SK-N-SH (cell line): ENCODE measurements at regions not wholly inside any gene's neighbourhood (a gene's known extent, or its start where the extent isn't known, plus 50 kb on each side); places are given as distances from the start of the nearest gene placed in this dataset.

Experiments used
- CTCF ChIA-PET: fragments of 300-600, 350-600 bp; formaldehyde crosslinking; extraction: SDS; loops from one replicate; lab custom pipeline; 2021; lab: Yijun Ruan, JAX
- POLR2A ChIA-PET: fragments of 350-600 bp; sonication (Branson Sonifier 250); formaldehyde crosslinking; extraction: SDS; loops from one replicate; lab custom pipeline; 2020; ENCODE audit warnings: antibody characterized with exemption, inconsistent platforms; lab: Yijun Ruan, JAX
- DNase-seq: peaks from one replicate; pipeline ENCODE4 v3.0.0; 2012
- H2AFZ ChIP-seq: fragments of 200-600 bp; sonication (generic); 2 replicates; pipeline ENCODE4 v1.8.1; 2016; ENCODE audit warnings: antibody characterized with exemption, mild to moderate bottlenecking, low read depth
- H3F3A ChIP-seq: fragments of 200-600 bp; sonication (generic); replicated peaks from 2 replicates; pipeline ENCODE3; 2016; ENCODE audit warnings: antibody characterized with exemption, mild to moderate bottlenecking; ENCODE audit not compliant: insufficient read depth
- H3K27ac ChIP-seq, 2 experiments: fragments of 200-500 bp in 1 of 2; fragments of 200-600 bp in 1 of 2; sonication (Bioruptor generic) in 1 of 2; sonication (generic), shearing (Covaris generic) in 1 of 2; 2 replicates each; pipeline versions ENCODE4 v1.5.1 to v1.6.1; 2014 to 2016; ENCODE audit warnings: low read depth in 2 of 2, inconsistent platforms in 1 of 2, low read length in 1 of 2, mild to moderate bottlenecking in 1 of 2, mixed read lengths in 1 of 2
- H3K27me3 ChIP-seq: fragments of 200-600 bp; sonication (generic), shearing (Covaris generic); 2 replicates; pipeline ENCODE4 v1.6.1; 2016; ENCODE audit warnings: mixed run types; ENCODE audit not compliant: insufficient read depth
- H3K36me3 ChIP-seq, 2 experiments: fragments of 200-500 bp in 1 of 2; fragments of 200-600 bp in 1 of 2; sonication (Bioruptor generic) in 1 of 2; sonication (generic) in 1 of 2; replicated peaks in 1 of 2; 2 replicates each; pipeline versions ENCODE3 to v1.5.1; 2014 to 2016; ENCODE audit warnings: low read length in 1 of 2, mild to moderate bottlenecking in 1 of 2; ENCODE audit not compliant: insufficient read depth in 2 of 2, control insufficient read depth in 1 of 2
- H3K4me1 ChIP-seq, 2 experiments: fragments of 200-500 bp in 1 of 2; fragments of 200-600 bp in 1 of 2; sonication (Bioruptor generic) in 1 of 2; sonication (generic), shearing (Covaris generic) in 1 of 2; 2 replicates each; pipeline versions ENCODE4 v1.5.1 to v1.6.1; 2014 to 2016; ENCODE audit warnings: low read depth in 1 of 2, low read length in 1 of 2, mixed run types in 1 of 2; ENCODE audit not compliant: insufficient read depth in 2 of 2, control insufficient read depth in 1 of 2
- H3K4me2 ChIP-seq: fragments of 200-600 bp; sonication (generic), shearing (Covaris generic); 2 replicates; pipeline ENCODE4 v1.6.1; 2017; ENCODE audit warnings: mixed run types
- H3K4me3 ChIP-seq, 2 experiments: fragments of 200-500 bp in 1 of 2; fragments of 200-600 bp in 1 of 2; sonication (Bioruptor generic) in 1 of 2; sonication (generic), shearing (Covaris generic) in 1 of 2; 2 replicates each; pipeline versions ENCODE4 v1.5.1 to v1.8.1; 2014 to 2016; ENCODE audit warnings: low read depth in 2 of 2, inconsistent platforms in 1 of 2, low read length in 1 of 2, mild to moderate bottlenecking in 1 of 2, mixed read lengths in 1 of 2, moderate library complexity in 1 of 2
- H3K79me2 ChIP-seq: fragments of 200-600 bp; sonication (generic); 2 replicates; pipeline ENCODE4 v1.8.1; 2017; ENCODE audit warnings: mild to moderate bottlenecking; ENCODE audit not compliant: insufficient read depth
- H3K9ac ChIP-seq: fragments of 200-600 bp; sonication (generic); 2 replicates; pipeline ENCODE4 v1.6.1; 2017; ENCODE audit warnings: mixed run types
- H3K9me2 ChIP-seq: fragments of 200-600 bp; sonication (generic); 2 replicates; pipeline ENCODE4 v1.6.1; 2017; ENCODE audit warnings: mixed run types
- H3K9me3 ChIP-seq: fragments of 200-600 bp; sonication (generic); 2 replicates; pipeline ENCODE4 v1.6.1; 2017; ENCODE audit warnings: mixed run types, mild to moderate bottlenecking, moderate library complexity
- H4K20me1 ChIP-seq: fragments of 200-600 bp; sonication (generic); 2 replicates; pipeline ENCODE4 v1.6.1; 2017; ENCODE audit warnings: mild to moderate bottlenecking, mixed run types; ENCODE audit not compliant: insufficient read depth
- ELF1 ChIP-seq: IDR thresholded peaks from 2 replicates; pipeline ENCODE4 v1.4.0; 2012
- EP300 ChIP-seq, 2 experiments: IDR thresholded peaks; 2 replicates each; pipeline versions ENCODE4 v1.4.0 to v1.6.1; 2012; ENCODE audit warnings: borderline replicate concordance in 1 of 2, low read depth in 1 of 2, low read length in 1 of 2
- FOSL2 ChIP-seq: IDR thresholded peaks from 2 replicates; pipeline ENCODE4 v1.4.0; 2012; ENCODE audit warnings: low read depth, mild to moderate bottlenecking, moderate library complexity, borderline replicate concordance
- FOXJ3 ChIP-seq: sonication (generic); formaldehyde crosslinking; IDR thresholded peaks from 2 replicates; pipeline ENCODE4 v1.5.1; 2020; ENCODE audit warnings: mild to moderate bottlenecking, missing genetic modification reagents
- FOXM1 ChIP-seq: IDR thresholded peaks from 2 replicates; pipeline ENCODE4 v1.4.0; 2012; ENCODE audit warnings: low read depth, mild to moderate bottlenecking
- GABPA ChIP-seq: IDR thresholded peaks from 2 replicates; pipeline ENCODE4 v1.4.0; 2012; ENCODE audit warnings: low read depth, mild to moderate bottlenecking
- GATA2 ChIP-seq: sonication (generic); formaldehyde crosslinking; IDR thresholded peaks from 2 replicates; pipeline ENCODE4 v1.5.0; 2020; ENCODE audit warnings: mild to moderate bottlenecking, missing genetic modification reagents
- JUND ChIP-seq: IDR thresholded peaks from 2 replicates; pipeline ENCODE4 v1.4.0; 2012
- MEF2A ChIP-seq: IDR thresholded peaks from 2 replicates; pipeline ENCODE4 v1.4.0; 2012; ENCODE audit warnings: low read depth, borderline replicate concordance
- RAD21 ChIP-seq: IDR thresholded peaks from 2 replicates; pipeline ENCODE4 v1.6.1; 2012; ENCODE audit warnings: mild to moderate bottlenecking, low read length
- SMC3 ChIP-seq: IDR thresholded peaks from 2 replicates; pipeline ENCODE4 v1.6.1; 2012; ENCODE audit warnings: low read depth, low read length, improper control_type of control experiment
- TAF1 ChIP-seq: IDR thresholded peaks from 2 replicates; pipeline ENCODE4 v1.6.1; 2012; ENCODE audit warnings: low read depth, mild to moderate bottlenecking, low read length, moderate library complexity, borderline replicate concordance
- USF2 ChIP-seq: fragments of 150-350 bp; IDR thresholded peaks from 2 replicates; pipeline ENCODE4 v1.6.1; 2017; ENCODE audit warnings: antibody characterized with exemption, low read length, low read depth, borderline replicate concordance
- WGBS: methylation state at CpG from one replicate; pipeline ENCODE4 v1.1.6; 2017; ENCODE audit warnings: low lambda C conversion rate; 5-methylcytosine and 5-hydroxymethylcytosine counted together

GRCh38 chr12:20144341-20144740, 224.0 kb upstream of the PDE3A start:
- H3K9ac ChIP-seq: no peak overlapping the region
- H4K20me1 ChIP-seq: no peaks in the 10 kb centered on the region
- no peak overlapping the region for H2AFZ ChIP-seq
- POLR2A ChIA-PET: no interaction called here
- H3K79me2 ChIP-seq: no peaks in the 10 kb centered on the region
- no peaks in the 10 kb centered on the region for H3K36me3 ChIP-seq
- CTCF ChIA-PET: no interaction called here
- no peak for DNase-seq
- no peaks in the 10 kb centered on the region for H3K27me3 ChIP-seq
- H3K4me2 ChIP-seq: no peak overlapping the region
- no peaks in the 10 kb centered on the region for H3K9me2 ChIP-seq
- H3K9me3 ChIP-seq: no peaks in the 10 kb centered on the region
- H3K4me3 ChIP-seq: no peak overlapping the region
- peaks cover 0 to 6% of the 10 kb centered on the region in 2 experiments; a peak in 2 of 4 replicates for H3K4me1 ChIP-seq
- WGBS: 45% methylated on average over 3 of the region's 3 CpGs
- no peak for TF ChIP-seq TAF1
- no peak for TF ChIP-seq GABPA
- TF ChIP-seq ELF1: no peak
- no peak for TF ChIP-seq MEF2A
- no peak for TF ChIP-seq EP300 (IDR thresholded peaks at IDR 0.05; ENCODE audit: borderline replicate concordance in 1 of 2, low read depth in 1 of 2, low read length in 1 of 2)
- no peak for TF ChIP-seq USF2
- TF ChIP-seq, all 33 proteins: peak for 0
- no peak overlapping the region for H3K27ac ChIP-seq
- H3F3A ChIP-seq: no peaks in the 10 kb centered on the region

DNA sequence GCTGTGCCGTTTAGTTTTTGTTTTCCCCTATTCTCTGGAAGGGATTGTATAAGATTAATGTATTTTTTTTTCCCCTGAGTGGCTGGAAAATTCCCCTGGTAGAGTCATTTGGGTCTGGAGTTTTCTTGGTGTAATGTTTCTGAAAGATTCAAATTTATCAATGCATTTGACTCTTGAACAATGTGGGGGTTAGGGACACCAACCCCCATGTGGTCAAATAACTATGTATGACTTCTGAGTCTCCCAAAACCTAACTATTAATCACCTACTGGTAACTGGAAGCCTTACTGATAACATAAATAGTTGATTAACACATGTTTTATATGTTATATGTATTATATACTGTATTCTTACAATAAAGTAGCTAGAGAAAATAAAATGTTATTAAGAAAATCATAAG, 220.1 kb upstream of the PDE3A start:
- H3K9me3 ChIP-seq: no peaks in the 10 kb centered on the region
- no peaks in the 10 kb centered on the region for H3K36me3 ChIP-seq
- no peak for TF ChIP-seq TAF1
- TF ChIP-seq FOXM1: no peak
- WGBS: 54% methylated on average over 1 of the region's 1 CpG
- H3K27me3 ChIP-seq: no peaks in the 10 kb centered on the region
- no peak overlapping the region for H3K4me3 ChIP-seq
- H3K4me1 ChIP-seq: peaks cover 0 to 5% of the 10 kb centered on the region in 2 experiments; a peak in 1 of 4 replicates
- no peak overlapping the region for H2AFZ ChIP-seq
- H3K9ac ChIP-seq: no peak overlapping the region
- H3K9me2 ChIP-seq: no peaks in the 10 kb centered on the region
- DNase-seq: no peak
- no peaks in the 10 kb centered on the region for H4K20me1 ChIP-seq
- no peak overlapping the region for H3K4me2 ChIP-seq
- H3F3A ChIP-seq: no peaks in the 10 kb centered on the region
- ChIA-PET CTCF (no interaction called here), POLR2A (no interaction called here)
- no peaks in the 10 kb centered on the region for H3K79me2 ChIP-seq
- no peak overlapping the region for H3K27ac ChIP-seq

GRCh38 chr12:20150835-20151422, 217.4 kb upstream of the PDE3A start:
- WGBS: 53% methylated on average over 6 of the region's 6 CpGs
- H3K4me2 ChIP-seq: no peak overlapping the region
- no peak for TF ChIP-seq SMC3
- TF ChIP-seq JUND: no peak
- no peak for TF ChIP-seq FOXJ3 (CRISPR knock-in tag)
- TF ChIP-seq RAD21: no peak
- peak; percentile 56 for TF ChIP-seq GATA2 (CRISPR knock-in tag)
- TF ChIP-seq FOSL2: no peak
- peak; percentile 2 for DNase-seq
- ChIA-PET CTCF (interaction anchor here (0.9 to 1.3 kb wide), 4 partner anchors 18 to 398 kb away, joined by 3 to 4 read pairs (median 3); no protein-coding TSS in a partner anchor), POLR2A (no interaction called here)
- H4K20me1 ChIP-seq: no peaks in the 10 kb centered on the region
- H3K9me2 ChIP-seq: no peaks in the 10 kb centered on the region
- H3K27me3 ChIP-seq: no peaks in the 10 kb centered on the region
- H3K4me1 ChIP-seq: peaks cover 0 to 5% of the 10 kb centered on the region in 2 experiments; a peak in 1 of 4 replicates
- H3K27ac ChIP-seq: no peak overlapping the region
- no peaks in the 10 kb centered on the region for H3K79me2 ChIP-seq
- H3K9ac ChIP-seq: no peak overlapping the region
- H3K4me3 ChIP-seq: no peak overlapping the region
- H2AFZ ChIP-seq: no peak overlapping the region
- no peaks in the 10 kb centered on the region for H3K36me3 ChIP-seq
- no peaks in the 10 kb centered on the region for H3K9me3 ChIP-seq
- H3F3A ChIP-seq: no peaks in the 10 kb centered on the region
